MM.1S (cell line): ENCODE measurements at regions not wholly inside any gene's neighbourhood (a gene's known extent, or its start where the extent isn't known, plus 50 kb on each side); places are given as distances from the start of the nearest gene placed in this dataset.

Source experiments
- DNase-seq: peaks from one replicate; pipeline ENCODE4 v3.0.0-alpha.2; 2015
- H2AFZ ChIP-seq: fragments of 300-600 bp; sonication (generic); 2 replicates; pipeline ENCODE4 v1.6.0; 2016; ENCODE audit warnings: antibody characterized with exemption, low read length
- H3F3A ChIP-seq: fragments of 300-600 bp; sonication (generic); 2 replicates; pipeline ENCODE4 v1.6.1; 2016; ENCODE audit warnings: mild to moderate bottlenecking, antibody characterized with exemption, low read length, moderate library complexity, mixed read lengths; ENCODE audit not compliant: insufficient read depth
- H3K27ac ChIP-seq: fragments of 300-600 bp; sonication (generic); 2 replicates; pipeline ENCODE4 v1.5.1; 2016; ENCODE audit warnings: mild to moderate bottlenecking, low read length
- H3K27me3 ChIP-seq: fragments of 300-600 bp; sonication (generic); replicated peaks from 2 replicates; pipeline ENCODE4 v1.6.0; 2016; ENCODE audit warnings: low read length; ENCODE audit not compliant: insufficient read depth
- H3K36me3 ChIP-seq: fragments of 300-600 bp; sonication (generic); replicated peaks from 2 replicates; pipeline ENCODE4 v1.6.1; 2016; ENCODE audit warnings: mild to moderate bottlenecking, low read length, mixed read lengths; ENCODE audit not compliant: insufficient read depth
- H3K4me1 ChIP-seq: fragments of 300-600 bp; sonication (generic); 2 replicates; pipeline ENCODE4 v1.6.1; 2016; ENCODE audit warnings: low read length, mixed read lengths
- H3K4me2 ChIP-seq: fragments of 300-600 bp; sonication (generic); 2 replicates; pipeline ENCODE4 v1.6.0; 2016; ENCODE audit warnings: low read depth, low read length
- H3K4me3 ChIP-seq: fragments of 300-600 bp; sonication (generic); 2 replicates; pipeline ENCODE4 v1.5.1; 2016; ENCODE audit warnings: low read length, mixed read lengths
- H3K79me2 ChIP-seq: fragments of 300-600 bp; sonication (generic); 2 replicates; pipeline ENCODE4 v1.6.1; 2016; ENCODE audit warnings: mixed run types, low read length, mixed read lengths
- H3K9ac ChIP-seq: fragments of 300-600 bp; sonication (generic); 2 replicates; pipeline ENCODE4 v1.6.1; 2016; ENCODE audit warnings: low read length, mixed read lengths
- H3K9me2 ChIP-seq: fragments of 300-600 bp; sonication (generic); replicated peaks from 2 replicates; pipeline ENCODE4 v1.6.1; 2016; ENCODE audit warnings: mild to moderate bottlenecking, low read length, mixed read lengths; ENCODE audit not compliant: insufficient read depth
- H3K9me3 ChIP-seq: fragments of 300-600 bp; sonication (generic); replicated peaks from 2 replicates; pipeline ENCODE4 v1.6.1; 2016; ENCODE audit warnings: mild to moderate bottlenecking, low read length, mixed read lengths; ENCODE audit not compliant: insufficient read depth
- H4K20me1 ChIP-seq: fragments of 300-600 bp; sonication (generic); 2 replicates; pipeline ENCODE4 v1.6.1; 2016; ENCODE audit warnings: mild to moderate bottlenecking, low read length, moderate library complexity, mixed read lengths; ENCODE audit not compliant: insufficient read depth
- EZH2 ChIP-seq: fragments of 300-600 bp; sonication (generic); optimal IDR thresholded peaks from 2 replicates; pipeline ENCODE3; 2017; ENCODE audit warnings: low read depth, mild to moderate bottlenecking, antibody characterized with exemption, low read length, mixed read lengths
- EZH2phosphoT487 ChIP-seq: fragments of 300-600 bp; sonication (generic); IDR thresholded peaks from 2 replicates; pipeline ENCODE4 v1.6.1; 2018; ENCODE audit warnings: antibody characterized with exemption, low read length
- TF ChIP-seq, protein P1 (sequence below): fragments of 300-600 bp; sonication (generic); IDR thresholded peaks from 2 replicates; pipeline ENCODE4 v1.5.1; 2016; ENCODE audit warnings: antibody characterized with exemption, low read length, mixed read lengths

DNA sequence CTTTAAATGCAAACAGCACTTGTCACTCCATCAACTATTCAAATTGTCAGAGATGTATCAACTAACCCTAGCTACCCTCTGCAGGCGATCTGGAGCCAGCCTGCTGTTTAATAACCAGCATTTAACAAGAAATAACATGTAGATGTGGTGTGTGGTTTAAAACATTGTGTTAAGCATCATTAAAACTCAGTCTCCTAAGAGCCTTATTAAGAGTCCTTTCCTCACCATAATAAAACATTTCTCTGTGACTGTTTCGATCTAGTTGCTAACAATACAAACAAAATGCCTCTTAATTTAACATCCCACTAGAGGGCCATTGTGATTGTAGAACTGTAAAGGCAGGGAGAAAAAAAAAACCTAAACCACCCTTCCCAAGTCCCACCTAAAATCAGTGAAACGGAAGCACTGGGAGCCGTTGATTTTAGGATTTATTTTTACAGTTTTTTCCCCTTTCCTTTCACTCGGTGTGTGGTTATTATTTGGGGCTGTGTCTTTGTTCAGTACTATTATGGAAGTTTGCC is 708.6 kb downstream of the C4orf33 start:
- Histone ChIP-seq H3K9me2 (no peaks in the 10 kb centered on the region), H3F3A (no peaks in the 10 kb centered on the region), H3K27ac (no peak overlapping the region), H4K20me1 (no peaks in the 10 kb centered on the region), H3K79me2 (no peaks in the 10 kb centered on the region), H3K27me3 (no peaks in the 10 kb centered on the region), H3K9ac (no peak overlapping the region), H3K36me3 (no peaks in the 10 kb centered on the region), H3K4me3 (no peak overlapping the region), H3K9me3 (no peaks in the 10 kb centered on the region), H3K4me1 (no peaks in the 10 kb centered on the region), H3K4me2 (no peak overlapping the region), H2AFZ (no peak overlapping the region)
- TF ChIP-seq EZH2phosphoT487 (no peak), EZH2 (no peak)
- TF ChIP-seq, protein P1, sequence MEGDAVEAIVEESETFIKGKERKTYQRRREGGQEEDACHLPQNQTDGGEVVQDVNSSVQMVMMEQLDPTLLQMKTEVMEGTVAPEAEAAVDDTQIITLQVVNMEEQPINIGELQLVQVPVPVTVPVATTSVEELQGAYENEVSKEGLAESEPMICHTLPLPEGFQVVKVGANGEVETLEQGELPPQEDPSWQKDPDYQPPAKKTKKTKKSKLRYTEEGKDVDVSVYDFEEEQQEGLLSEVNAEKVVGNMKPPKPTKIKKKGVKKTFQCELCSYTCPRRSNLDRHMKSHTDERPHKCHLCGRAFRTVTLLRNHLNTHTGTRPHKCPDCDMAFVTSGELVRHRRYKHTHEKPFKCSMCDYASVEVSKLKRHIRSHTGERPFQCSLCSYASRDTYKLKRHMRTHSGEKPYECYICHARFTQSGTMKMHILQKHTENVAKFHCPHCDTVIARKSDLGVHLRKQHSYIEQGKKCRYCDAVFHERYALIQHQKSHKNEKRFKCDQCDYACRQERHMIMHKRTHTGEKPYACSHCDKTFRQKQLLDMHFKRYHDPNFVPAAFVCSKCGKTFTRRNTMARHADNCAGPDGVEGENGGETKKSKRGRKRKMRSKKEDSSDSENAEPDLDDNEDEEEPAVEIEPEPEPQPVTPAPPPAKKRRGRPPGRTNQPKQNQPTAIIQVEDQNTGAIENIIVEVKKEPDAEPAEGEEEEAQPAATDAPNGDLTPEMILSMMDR = no peak
- DNase-seq = no peak

DNA sequence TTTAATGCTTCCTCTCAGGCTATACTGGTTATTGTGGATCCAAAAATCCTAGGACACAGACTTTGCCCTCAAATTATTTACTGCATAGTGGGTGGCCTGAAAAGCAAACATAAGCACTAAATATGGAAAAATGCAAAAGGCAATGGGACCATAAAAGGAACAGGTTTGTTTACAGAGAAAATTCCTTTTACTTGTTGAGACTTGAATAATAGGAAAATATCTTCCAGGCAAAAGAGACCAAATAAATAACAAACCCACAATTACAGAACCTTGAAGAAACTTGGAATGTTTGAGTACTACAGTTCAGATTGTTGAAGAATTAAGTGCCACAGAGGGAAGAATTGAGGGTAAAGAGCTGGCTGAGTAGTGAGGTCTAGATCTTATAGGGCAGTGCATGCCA is 711.0 kb downstream of the C4orf33 start:
- Histone ChIP-seq H2AFZ (no peak overlapping the region), H3K79me2 (no peaks in the 10 kb centered on the region), H3K4me2 (no peak overlapping the region), H3K36me3 (no peaks in the 10 kb centered on the region), H3K4me1 (no peaks in the 10 kb centered on the region), H3K9me3 (no peaks in the 10 kb centered on the region), H4K20me1 (no peaks in the 10 kb centered on the region), H3K9ac (no peak overlapping the region), H3K27me3 (no peaks in the 10 kb centered on the region), H3K27ac (no peak overlapping the region), H3F3A (no peaks in the 10 kb centered on the region), H3K4me3 (no peak overlapping the region), H3K9me2 (no peaks in the 10 kb centered on the region)
- TF ChIP-seq EZH2phosphoT487 (no peak), EZH2 (no peak)
- TF ChIP-seq, protein P1 = no peak
- no peak for DNase-seq

DNA sequence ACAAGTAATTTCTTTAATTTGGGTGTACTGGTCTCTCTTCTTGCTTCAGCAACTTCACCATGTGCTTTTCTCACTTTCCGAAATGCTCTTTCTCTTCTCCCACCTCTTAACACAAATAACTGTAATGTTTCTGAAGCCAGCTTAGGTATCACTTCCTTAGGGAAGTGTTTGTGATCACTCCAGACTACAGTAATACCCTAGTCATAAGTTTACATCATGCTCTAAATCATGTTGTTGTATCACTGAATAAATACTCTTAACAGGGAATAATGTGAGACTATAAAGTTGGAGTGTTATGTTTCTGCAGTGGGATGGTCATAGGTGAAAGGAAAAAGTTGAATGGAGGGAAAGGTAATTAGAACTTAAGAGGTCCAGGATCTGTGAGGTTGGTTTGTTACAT is 712.3 kb downstream of the C4orf33 start:
- Histone ChIP-seq H3K36me3 (no peaks in the 10 kb centered on the region), H2AFZ (no peak overlapping the region), H3K79me2 (no peaks in the 10 kb centered on the region), H3K9me2 (no peaks in the 10 kb centered on the region), H3K4me3 (no peak overlapping the region), H3K27ac (no peak overlapping the region), H3K9ac (no peak overlapping the region), H3K4me2 (no peak overlapping the region), H3K9me3 (no peaks in the 10 kb centered on the region), H3F3A (no peaks in the 10 kb centered on the region), H3K27me3 (no peaks in the 10 kb centered on the region), H4K20me1 (no peaks in the 10 kb centered on the region), H3K4me1 (no peaks in the 10 kb centered on the region)
- TF ChIP-seq EZH2 (no peak), EZH2phosphoT487 (no peak)
- TF ChIP-seq, protein P1 = no peak
- DNase-seq = no peak
